GM11168 (cell line): ENCODE measurements at regions not wholly inside any gene's neighbourhood (a gene's known extent, or its start where the extent isn't known, plus 50 kb on each side); places are given as distances from the start of the nearest gene placed in this dataset.
"Not testable (repeated sequence)": the region's sequence is repeated elsewhere in the genome, so short reads cannot be mapped to it uniquely, and the experiment has no call there.

Experiments used
- in situ Hi-C: fragments of 300-500 bp; cut with MboI; formaldehyde crosslinking; loops from one replicate; pipeline ENCODE4 v1.12.0; 2022; ENCODE audit warnings: low sequenced_read_pairs; ENCODE audit not compliant: unreplicated experiment

DNA sequence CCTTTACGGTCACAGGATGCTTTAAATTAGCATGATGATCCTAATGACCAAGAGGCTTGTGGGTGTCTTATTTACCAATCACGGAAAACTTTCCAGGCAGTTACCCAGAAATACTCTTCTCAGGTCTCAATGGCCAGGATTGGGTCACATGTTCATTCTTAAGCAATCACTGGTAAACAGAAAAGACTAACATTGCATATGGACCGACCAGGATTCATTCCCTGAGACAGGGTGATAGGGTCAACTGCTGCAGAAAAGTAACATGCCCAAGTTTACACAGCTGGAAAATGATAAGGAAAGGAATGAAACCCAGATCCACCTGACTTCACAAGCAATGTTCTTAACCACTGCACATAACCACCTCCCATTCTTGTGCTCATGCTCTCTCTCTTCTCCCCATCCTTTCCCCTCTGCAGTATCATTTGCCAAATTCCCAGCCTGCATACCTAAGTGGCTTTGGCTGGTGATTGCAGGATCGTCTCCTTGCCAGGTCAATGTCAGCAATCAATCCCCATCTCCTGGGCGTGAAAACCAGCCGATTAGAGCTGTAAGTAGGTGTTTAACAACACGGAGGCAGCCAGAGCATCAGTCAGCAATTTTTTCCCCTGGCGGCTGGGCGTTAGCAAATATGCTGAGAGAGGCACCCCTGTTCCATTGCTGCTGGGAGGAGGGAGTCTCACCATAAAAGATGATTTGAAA is 219.4 kb downstream of the NMUR2 start:
- in situ Hi-C loops, result no loop called here

DNA sequence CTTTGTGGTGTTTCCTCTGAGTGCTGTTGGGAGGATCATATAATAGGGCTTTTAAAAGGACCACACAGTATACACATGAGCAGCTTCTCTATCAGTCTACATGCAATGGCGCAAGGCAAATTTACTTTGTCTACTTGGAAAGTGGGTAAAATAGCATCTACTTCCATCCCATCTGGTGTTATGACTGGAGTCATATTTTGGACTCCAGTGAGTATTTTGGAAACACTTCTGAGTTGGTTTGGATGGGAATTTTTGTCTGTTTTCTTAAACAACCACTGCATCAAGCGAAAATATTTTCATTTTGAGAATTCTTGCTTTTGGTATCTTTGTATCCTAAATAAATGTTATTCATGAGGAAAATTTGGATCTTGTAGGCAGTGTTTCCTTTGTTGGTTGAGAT is 220.8 kb downstream of the NMUR2 start:
- in situ Hi-C loops, result no loop called here

DNA sequence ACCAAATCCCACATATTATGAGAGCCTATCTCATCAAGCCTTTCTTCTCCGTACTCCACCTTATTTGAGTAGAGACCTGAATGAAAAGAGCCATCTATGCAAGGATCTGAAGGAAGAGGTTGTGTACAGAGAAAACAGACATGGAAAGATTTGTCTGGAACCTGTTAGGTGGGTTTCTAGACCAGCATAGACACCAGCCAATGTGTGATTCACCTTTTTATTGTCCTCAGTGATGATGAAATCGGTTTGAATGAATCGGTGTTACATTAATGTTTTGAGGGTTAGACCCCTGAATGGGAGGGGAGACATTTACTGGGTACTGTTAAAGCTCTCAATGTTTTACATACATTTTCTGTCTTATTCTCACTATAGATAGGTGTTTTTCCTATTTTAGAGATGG is 223.6 kb downstream of the NMUR2 start:
- in situ Hi-C loops, result no loop called here

- in situ Hi-C loops, result no loop called here
These were observed 226.8 kb downstream of the NMUR2 start for GRCh38 chr5:152178350-152178699.

GRCh38 chr5:152177626-152178349 is 227.3 kb downstream of the NMUR2 start:
- in situ Hi-C loops, result no loop called here

GRCh38 chr5:152171888-152172287 is 233.2 kb downstream of the NMUR2 start:
- in situ Hi-C loops, result no loop called here

GRCh38 chr5:152170350-152170749 is 234.7 kb downstream of the NMUR2 start:
- in situ Hi-C loops, result no loop called here

DNA sequence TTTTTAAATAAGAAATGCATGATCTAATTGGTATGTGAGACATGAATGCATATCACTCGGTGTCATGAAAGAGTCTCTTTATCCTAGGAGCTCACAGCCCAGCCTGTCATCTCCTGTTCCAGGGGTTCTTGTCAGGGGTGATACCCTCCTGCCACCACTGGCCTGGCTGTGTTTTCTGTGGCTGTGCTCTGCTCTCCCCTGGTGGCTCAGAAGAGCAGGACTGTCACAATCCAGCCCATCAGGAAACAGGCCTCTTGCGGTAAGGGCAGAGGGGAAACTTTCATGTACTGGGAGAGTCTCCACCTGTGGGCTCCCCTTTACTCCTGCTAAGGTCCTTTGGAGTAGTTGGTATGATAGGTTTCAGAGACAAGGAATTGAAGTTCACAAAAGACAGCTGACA is 240.2 kb upstream of the GLRA1 start:
- in situ Hi-C loops, result no loop called here

DNA sequence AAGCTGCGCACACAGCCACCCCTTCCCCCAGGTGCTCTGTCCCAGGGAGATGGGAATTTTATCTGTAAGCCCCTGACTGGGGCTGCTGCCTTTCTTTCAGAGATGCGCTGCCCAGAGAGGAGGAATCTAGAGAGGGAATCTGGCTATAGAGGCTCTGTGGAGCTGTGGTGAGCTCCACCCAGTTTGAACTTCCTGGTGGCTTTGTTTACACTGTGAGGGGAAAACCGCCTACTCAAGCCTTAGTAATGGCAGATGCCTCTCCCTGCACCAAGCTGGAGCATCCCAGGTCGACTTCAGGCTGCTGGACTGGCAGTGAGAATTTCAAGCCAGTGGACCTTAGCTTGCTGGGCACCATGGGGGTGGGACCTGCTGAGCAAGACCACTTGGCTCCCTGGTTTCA is 235.2 kb upstream of the GLRA1 start:
- in situ Hi-C loops, result not testable (repeated sequence)

DNA sequence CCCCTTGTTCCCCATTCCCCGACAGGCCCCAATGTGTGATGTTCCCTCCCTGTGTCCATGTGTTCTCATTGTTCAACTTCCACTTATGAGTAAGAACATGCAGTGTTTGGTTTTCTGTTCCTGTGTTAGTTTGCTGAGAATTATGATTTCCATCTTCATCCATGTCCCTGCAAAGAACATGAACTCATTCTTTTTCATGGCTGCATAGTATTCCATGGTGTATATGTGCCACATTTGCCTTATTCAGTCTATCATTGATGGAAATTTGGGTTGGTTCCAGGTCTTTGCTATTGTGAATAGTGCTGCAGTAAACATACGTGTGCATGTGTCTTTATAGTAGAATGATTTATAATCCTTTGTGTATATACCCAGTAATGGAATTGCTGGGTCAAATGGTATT is 229.8 kb upstream of the GLRA1 start:
- in situ Hi-C loops, result not testable (repeated sequence)

- in situ Hi-C loops, result no loop called here
These were observed 227.3 kb upstream of the GLRA1 start for GRCh38 chr5:152151940-152152339.

DNA sequence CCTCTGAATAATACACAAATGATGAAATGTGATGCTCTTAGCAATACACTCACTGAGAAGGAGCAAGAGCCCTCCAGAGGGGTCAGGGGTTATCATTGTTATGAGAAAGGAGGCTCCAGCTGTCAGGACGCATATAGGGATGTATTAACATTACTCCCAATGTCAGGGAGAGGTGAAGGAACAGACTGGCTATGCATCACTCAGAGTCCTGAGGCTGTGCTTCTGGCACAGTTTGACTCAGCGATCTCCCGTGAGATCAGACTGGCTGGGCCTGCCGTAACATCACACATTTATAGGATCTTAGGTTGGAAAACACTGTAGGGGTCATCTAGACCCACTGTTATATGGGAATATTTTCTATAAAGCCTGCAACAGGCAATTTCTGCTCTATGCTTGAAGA is 226.5 kb upstream of the GLRA1 start:
- in situ Hi-C loops, result no loop called here

DNA sequence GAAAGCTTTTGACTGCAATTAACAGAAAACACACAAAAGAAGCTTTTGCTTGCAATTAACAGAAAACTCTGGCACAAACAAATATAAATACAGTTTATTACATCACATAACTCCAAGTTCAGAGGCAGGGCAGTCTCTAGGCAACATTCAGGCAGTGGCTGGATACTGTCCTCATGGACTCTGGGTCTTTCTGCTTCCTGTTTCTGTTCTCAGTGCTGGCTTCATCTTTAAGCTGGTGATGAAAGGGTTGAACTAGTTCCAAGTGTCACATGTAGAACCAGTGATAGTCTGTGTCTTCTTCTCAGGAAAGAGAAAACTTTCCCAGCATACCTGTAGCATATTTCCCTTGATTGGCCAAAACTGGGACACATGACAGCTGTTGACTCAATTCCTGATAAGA is 222.6 kb upstream of the GLRA1 start:
- in situ Hi-C loops, result loop anchor here (25.0 kb wide), 1 partner anchor 365 kb away; no protein-coding TSS in a partner anchor

- in situ Hi-C loops, result loop anchor here (25.0 kb wide), 1 partner anchor 366 kb away; no protein-coding TSS in a partner anchor
These were observed 221.9 kb upstream of the GLRA1 start for GRCh38 chr5:152146566-152146965.

GRCh38 chr5:152144556-152144955 is 219.9 kb upstream of the GLRA1 start:
- in situ Hi-C loops, result loop anchor here (25.0 kb wide), 1 partner anchor 368 kb away; no protein-coding TSS in a partner anchor

DNA sequence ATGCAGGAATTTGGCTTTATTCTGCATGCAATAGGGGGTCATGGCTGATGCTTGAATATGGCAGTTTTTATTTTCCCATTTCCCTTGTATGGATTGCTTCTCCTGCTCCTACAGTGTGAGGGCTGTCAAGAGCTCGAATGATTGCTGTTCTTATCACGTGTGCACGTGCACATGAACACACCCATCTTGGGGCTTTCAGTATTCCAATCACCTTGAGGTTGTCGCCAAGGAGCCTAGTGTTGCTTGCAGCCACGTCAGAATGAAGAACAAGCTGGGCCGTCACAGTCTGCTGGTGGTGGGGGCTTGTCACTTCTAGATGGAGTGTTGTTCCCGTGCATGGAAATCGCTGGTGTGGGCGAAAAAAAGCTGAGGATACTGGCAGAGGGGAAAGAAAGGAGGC is 219.4 kb upstream of the GLRA1 start:
- in situ Hi-C loops, result loop anchor here (25.0 kb wide), 1 partner anchor 368 kb away; no protein-coding TSS in a partner anchor

DNA sequence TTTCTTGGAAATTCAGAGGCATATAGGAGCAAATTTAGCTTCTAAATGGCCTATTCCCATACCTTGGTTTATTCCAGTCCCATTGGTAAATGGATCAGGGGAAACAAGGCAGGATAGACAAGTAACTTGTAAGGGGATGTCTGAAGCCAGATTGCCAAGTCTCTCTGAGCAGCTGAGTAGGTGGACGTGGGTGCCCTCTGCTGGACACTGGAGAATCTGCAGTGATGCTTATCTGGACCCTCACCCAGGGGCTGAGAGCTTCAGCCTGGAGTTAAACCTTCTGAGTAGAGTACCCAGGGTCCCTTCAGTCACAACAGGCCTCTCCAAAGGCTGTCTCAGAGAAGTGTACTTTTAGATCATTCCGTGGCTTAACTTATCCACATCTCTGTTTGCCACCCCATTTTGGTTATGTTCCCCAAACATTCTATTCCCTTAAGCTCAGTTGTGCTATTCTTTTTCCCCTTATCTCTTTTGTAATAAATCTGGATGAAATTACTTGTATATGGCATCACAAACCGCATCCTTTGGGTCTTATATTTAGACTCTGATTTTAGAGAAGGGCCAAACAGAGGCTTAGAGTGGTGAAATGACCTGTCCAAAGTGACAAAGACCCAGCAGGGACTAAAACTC is 218.3 kb upstream of the GLRA1 start:
- in situ Hi-C loops, result loop anchor here (25.0 kb wide), 1 partner anchor 369 kb away; no protein-coding TSS in a partner anchor

GRCh38 chr5:152140347-152140746 is 215.7 kb upstream of the GLRA1 start:
- in situ Hi-C loops, result loop anchor here (25.0 kb wide), 1 partner anchor 372 kb away; no protein-coding TSS in a partner anchor

GRCh38 chr5:152137063-152137462 is 212.4 kb upstream of the GLRA1 start:
- in situ Hi-C loops, result loop anchor here (10.0 to 25.0 kb wide), 2 partner anchors 312 to 375 kb away; no protein-coding TSS in a partner anchor

DNA sequence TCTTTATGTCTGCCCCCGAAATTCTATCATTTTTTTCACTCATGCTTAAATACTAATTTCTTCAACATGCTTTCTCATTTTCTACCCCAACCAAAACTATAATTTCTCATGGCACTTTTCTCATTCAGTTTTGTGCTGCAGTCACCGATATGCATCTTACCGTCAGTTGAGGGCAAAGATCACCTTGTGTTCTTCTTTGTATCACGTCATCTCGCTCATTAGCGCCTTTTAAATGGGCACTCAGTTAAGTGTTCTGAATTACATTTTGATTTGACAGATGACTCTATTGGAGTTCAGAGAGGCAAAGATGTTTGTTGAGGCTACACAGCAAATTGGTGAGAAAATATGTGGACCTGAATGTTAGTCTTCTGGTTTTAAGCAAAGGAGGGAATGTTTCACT is 211.7 kb upstream of the GLRA1 start:
- in situ Hi-C loops, result loop anchor here (10.0 to 25.0 kb wide), 2 partner anchors 312 to 376 kb away; no protein-coding TSS in a partner anchor

GRCh38 chr5:152135827-152136226 is 211.2 kb upstream of the GLRA1 start:
- in situ Hi-C loops, result loop anchor here (10.0 to 25.0 kb wide), 2 partner anchors 311 to 376 kb away; no protein-coding TSS in a partner anchor
